GM23338 (cell line): ENCODE measurements at regions not wholly inside any gene's neighbourhood (a gene's known extent, or its start where the extent isn't known, plus 50 kb on each side); places are given as distances from the start of the nearest gene placed in this dataset.

Experiments
- EZH2 ChIP-seq: fragments of 200-600 bp; sonication (generic); IDR thresholded peaks from one replicate; pipeline ENCODE4 v1.8.0; 2017; ENCODE audit warnings: antibody characterized with exemption, mild to moderate bottlenecking, low read depth; ENCODE audit not compliant: unreplicated experiment
- POLR2AphosphoS5 ChIP-seq: IDR thresholded peaks from 2 replicates; pipeline ENCODE4 v1.6.1; 2016; ENCODE audit warnings: antibody characterized with exemption, low read depth
- TF ChIP-seq, protein P1 (sequence below): IDR thresholded peaks from one replicate; pipeline ENCODE4 v1.6.1; 2018; ENCODE audit warnings: antibody characterized with exemption; ENCODE audit not compliant: unreplicated experiment
- TF ChIP-seq, protein P2 (sequence below), 2 experiments: fragments of 200-600 bp in 1 of 2; sonication (generic) in 1 of 2; conservative IDR thresholded peaks; 2 replicates each; pipeline versions ENCODE4 v1.5.1 to v1.6.1; 2016 to 2017; ENCODE audit warnings: antibody characterized with exemption in 2 of 2, low read depth in 2 of 2, mild to moderate bottlenecking in 2 of 2, moderate library complexity in 1 of 2

DNA sequence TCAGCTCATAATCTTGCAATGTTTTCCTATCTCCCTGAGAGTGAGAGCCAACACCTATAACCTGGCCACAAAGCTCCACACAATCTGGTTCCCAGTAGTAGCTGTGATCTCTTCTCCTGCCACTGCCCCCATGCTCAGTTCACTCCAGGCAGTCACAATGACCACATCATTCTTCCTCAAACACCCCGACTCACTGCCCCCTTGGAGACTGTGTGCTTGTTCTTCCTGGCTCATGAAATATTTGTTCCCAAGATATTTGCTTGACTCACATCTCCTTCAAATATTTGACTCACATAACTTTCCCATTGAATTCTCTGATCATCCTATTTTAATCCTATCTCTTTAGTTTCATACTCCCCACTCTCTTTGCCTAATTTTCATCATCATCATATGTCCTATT lies 173.7 kb downstream of the AREG start:
- TF ChIP-seq, protein P1, sequence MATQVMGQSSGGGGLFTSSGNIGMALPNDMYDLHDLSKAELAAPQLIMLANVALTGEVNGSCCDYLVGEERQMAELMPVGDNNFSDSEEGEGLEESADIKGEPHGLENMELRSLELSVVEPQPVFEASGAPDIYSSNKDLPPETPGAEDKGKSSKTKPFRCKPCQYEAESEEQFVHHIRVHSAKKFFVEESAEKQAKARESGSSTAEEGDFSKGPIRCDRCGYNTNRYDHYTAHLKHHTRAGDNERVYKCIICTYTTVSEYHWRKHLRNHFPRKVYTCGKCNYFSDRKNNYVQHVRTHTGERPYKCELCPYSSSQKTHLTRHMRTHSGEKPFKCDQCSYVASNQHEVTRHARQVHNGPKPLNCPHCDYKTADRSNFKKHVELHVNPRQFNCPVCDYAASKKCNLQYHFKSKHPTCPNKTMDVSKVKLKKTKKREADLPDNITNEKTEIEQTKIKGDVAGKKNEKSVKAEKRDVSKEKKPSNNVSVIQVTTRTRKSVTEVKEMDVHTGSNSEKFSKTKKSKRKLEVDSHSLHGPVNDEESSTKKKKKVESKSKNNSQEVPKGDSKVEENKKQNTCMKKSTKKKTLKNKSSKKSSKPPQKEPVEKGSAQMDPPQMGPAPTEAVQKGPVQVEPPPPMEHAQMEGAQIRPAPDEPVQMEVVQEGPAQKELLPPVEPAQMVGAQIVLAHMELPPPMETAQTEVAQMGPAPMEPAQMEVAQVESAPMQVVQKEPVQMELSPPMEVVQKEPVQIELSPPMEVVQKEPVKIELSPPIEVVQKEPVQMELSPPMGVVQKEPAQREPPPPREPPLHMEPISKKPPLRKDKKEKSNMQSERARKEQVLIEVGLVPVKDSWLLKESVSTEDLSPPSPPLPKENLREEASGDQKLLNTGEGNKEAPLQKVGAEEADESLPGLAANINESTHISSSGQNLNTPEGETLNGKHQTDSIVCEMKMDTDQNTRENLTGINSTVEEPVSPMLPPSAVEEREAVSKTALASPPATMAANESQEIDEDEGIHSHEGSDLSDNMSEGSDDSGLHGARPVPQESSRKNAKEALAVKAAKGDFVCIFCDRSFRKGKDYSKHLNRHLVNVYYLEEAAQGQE: no peak
- TF ChIP-seq POLR2AphosphoS5 (no peak), EZH2 (no peak)
- TF ChIP-seq, protein P2, sequence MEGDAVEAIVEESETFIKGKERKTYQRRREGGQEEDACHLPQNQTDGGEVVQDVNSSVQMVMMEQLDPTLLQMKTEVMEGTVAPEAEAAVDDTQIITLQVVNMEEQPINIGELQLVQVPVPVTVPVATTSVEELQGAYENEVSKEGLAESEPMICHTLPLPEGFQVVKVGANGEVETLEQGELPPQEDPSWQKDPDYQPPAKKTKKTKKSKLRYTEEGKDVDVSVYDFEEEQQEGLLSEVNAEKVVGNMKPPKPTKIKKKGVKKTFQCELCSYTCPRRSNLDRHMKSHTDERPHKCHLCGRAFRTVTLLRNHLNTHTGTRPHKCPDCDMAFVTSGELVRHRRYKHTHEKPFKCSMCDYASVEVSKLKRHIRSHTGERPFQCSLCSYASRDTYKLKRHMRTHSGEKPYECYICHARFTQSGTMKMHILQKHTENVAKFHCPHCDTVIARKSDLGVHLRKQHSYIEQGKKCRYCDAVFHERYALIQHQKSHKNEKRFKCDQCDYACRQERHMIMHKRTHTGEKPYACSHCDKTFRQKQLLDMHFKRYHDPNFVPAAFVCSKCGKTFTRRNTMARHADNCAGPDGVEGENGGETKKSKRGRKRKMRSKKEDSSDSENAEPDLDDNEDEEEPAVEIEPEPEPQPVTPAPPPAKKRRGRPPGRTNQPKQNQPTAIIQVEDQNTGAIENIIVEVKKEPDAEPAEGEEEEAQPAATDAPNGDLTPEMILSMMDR (conservative IDR thresholded peaks at IDR 0.05; ENCODE audit: low read depth in 2 of 2): no peak
